ENCODE measurements at regions not wholly inside any gene's neighbourhood (a gene's known extent, or its start where the extent isn't known, plus 50 kb on each side); places are given as distances from the start of the nearest gene placed in this dataset.
"Not testable (repeated sequence)": the region's sequence is repeated elsewhere in the genome, so short reads cannot be mapped to it uniquely, and the experiment has no call there.

DNA sequence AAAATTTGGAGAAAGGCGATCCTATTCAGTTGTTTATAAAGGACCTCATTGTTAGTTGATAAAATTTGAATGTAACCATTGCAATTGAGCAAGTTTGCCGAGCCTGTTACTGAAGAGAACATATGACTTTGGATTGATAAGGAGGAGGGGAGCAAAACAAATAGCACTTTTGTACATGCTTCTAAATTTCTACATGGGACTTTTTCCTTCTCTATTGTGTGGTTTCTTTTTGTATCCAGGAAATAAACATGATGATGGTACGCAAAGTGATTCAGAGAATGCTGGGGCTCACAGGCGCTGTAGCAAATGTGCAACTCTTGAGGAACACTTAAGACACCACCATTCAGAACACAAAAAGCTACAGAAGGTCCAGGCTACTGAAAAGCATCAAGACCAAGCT, 140.2 kb upstream of the PRSS12 start:
- H4K20me1 ChIP-seq (ENCODE audit: insufficient read depth, low read length); H3K4me3 ChIP-seq (ENCODE audit: low read depth in 1 of 2, low read length in 2 of 2); H3K4me2 ChIP-seq (ENCODE audit: insufficient read depth, low read length); H3K27me3 ChIP-seq (ENCODE audit: insufficient read depth, low read length, poor library complexity); H3K9ac ChIP-seq (ENCODE audit: low read depth, low read length); H3K36me3 ChIP-seq (ENCODE audit: insufficient read depth, low read length); H3K9me3 ChIP-seq (ENCODE audit: insufficient read depth, low read length, severe bottlenecking); H3K4me1 ChIP-seq (ENCODE audit: insufficient read depth, low read length); H3K27ac ChIP-seq (ENCODE audit: low read length); H3K79me2 ChIP-seq (ENCODE audit: insufficient read depth, low read length); ATAC-seq (ENCODE audit: insufficient read depth, low read depth); DNase-seq; H2AFZ ChIP-seq (ENCODE audit: low read depth, low read length): not testable (repeated sequence)

DNA sequence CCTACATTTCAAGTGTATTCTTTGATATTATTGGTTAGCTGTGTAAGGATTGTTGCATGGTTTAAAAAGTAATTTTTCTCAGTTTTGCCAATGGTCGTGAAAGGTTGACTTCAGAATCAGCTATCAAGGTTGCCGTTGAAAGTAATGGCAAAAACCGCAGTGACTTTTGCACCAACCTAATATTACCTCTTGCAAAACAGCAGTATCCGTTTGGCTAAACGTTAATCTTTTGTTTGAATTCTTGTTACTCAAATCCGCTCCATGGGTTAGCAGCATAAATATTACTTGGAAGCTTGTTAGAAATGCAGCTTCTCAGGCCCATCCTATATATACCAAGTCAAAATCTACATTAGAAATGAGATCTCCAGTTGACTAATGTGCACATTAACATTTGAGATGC, 141.6 kb upstream of the PRSS12 start:
- DNase-seq; H3K79me2 ChIP-seq (ENCODE audit: insufficient read depth, low read length); H3K4me2 ChIP-seq (ENCODE audit: insufficient read depth, low read length); H3K4me3 ChIP-seq (ENCODE audit: low read depth in 1 of 2, low read length in 2 of 2); H4K20me1 ChIP-seq (ENCODE audit: insufficient read depth, low read length); H3K9ac ChIP-seq (ENCODE audit: low read depth, low read length); H3K27me3 ChIP-seq (ENCODE audit: insufficient read depth, low read length, poor library complexity); H2AFZ ChIP-seq (ENCODE audit: low read depth, low read length); H3K27ac ChIP-seq (ENCODE audit: low read length); H3K36me3 ChIP-seq (ENCODE audit: insufficient read depth, low read length); H3K9me3 ChIP-seq (ENCODE audit: insufficient read depth, low read length, severe bottlenecking); ATAC-seq (ENCODE audit: insufficient read depth, low read depth); H3K4me1 ChIP-seq (ENCODE audit: insufficient read depth, low read length): not testable (repeated sequence)

DNA sequence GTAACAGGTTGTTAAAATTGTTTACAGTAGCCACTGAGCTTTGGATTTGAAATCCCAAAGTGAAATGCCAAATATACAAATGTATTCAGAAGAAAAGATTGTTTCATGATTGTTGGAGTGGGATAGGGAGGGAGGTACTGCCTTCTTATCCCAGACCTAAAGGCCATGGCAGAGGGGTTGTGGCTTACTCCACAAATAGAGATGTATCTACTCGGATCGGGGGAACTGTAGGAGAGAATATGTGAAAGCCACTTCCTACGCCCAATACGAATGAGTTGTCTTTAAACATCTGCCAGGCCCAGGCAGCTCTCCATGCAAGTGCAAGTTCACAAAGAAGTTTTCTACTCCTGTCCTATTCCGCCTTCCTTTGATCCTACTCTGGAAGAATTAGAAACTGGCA, 150.2 kb upstream of the PRSS12 start:
- not testable (repeated sequence) for H3K4me3 ChIP-seq (ENCODE audit: low read depth in 1 of 2, low read length in 2 of 2); DNase-seq; H3K9ac ChIP-seq (ENCODE audit: low read depth, low read length); H3K4me1 ChIP-seq (ENCODE audit: insufficient read depth, low read length); H3K27me3 ChIP-seq (ENCODE audit: insufficient read depth, low read length, poor library complexity); H4K20me1 ChIP-seq (ENCODE audit: insufficient read depth, low read length); H3K4me2 ChIP-seq (ENCODE audit: insufficient read depth, low read length); H2AFZ ChIP-seq (ENCODE audit: low read depth, low read length); H3K27ac ChIP-seq (ENCODE audit: low read length); H3K9me3 ChIP-seq (ENCODE audit: insufficient read depth, low read length, severe bottlenecking); H3K79me2 ChIP-seq (ENCODE audit: insufficient read depth, low read length); H3K36me3 ChIP-seq (ENCODE audit: insufficient read depth, low read length); ATAC-seq (ENCODE audit: insufficient read depth, low read depth)

- H3K27ac ChIP-seq (ENCODE audit: low read length); ATAC-seq (ENCODE audit: insufficient read depth, low read depth); DNase-seq; H3K4me2 ChIP-seq (ENCODE audit: insufficient read depth, low read length); H4K20me1 ChIP-seq (ENCODE audit: insufficient read depth, low read length); H3K79me2 ChIP-seq (ENCODE audit: insufficient read depth, low read length); H3K9ac ChIP-seq (ENCODE audit: low read depth, low read length); H2AFZ ChIP-seq (ENCODE audit: low read depth, low read length); H3K36me3 ChIP-seq (ENCODE audit: insufficient read depth, low read length); H3K4me3 ChIP-seq (ENCODE audit: low read depth in 1 of 2, low read length in 2 of 2); H3K4me1 ChIP-seq (ENCODE audit: insufficient read depth, low read length); H3K9me3 ChIP-seq (ENCODE audit: insufficient read depth, low read length, severe bottlenecking); H3K27me3 ChIP-seq (ENCODE audit: insufficient read depth, low read length, poor library complexity): not testable (repeated sequence)
These were observed 152.1 kb upstream of the PRSS12 start for GRCh38 chr4:118504927-118505326.

- H3K9ac ChIP-seq (ENCODE audit: low read depth, low read length); H4K20me1 ChIP-seq (ENCODE audit: insufficient read depth, low read length); H3K27me3 ChIP-seq (ENCODE audit: insufficient read depth, low read length, poor library complexity); H3K9me3 ChIP-seq (ENCODE audit: insufficient read depth, low read length, severe bottlenecking); H3K4me1 ChIP-seq (ENCODE audit: insufficient read depth, low read length); H3K4me3 ChIP-seq (ENCODE audit: low read depth in 1 of 2, low read length in 2 of 2); ATAC-seq (ENCODE audit: insufficient read depth, low read depth); H3K79me2 ChIP-seq (ENCODE audit: insufficient read depth, low read length); H2AFZ ChIP-seq (ENCODE audit: low read depth, low read length); DNase-seq; H3K4me2 ChIP-seq (ENCODE audit: insufficient read depth, low read length); H3K27ac ChIP-seq (ENCODE audit: low read length); H3K36me3 ChIP-seq (ENCODE audit: insufficient read depth, low read length): not testable (repeated sequence)
These were observed 152.7 kb upstream of the PRSS12 start for GRCh38 chr4:118505491-118505890.

GRCh38 chr4:118512870-118513269, 160.1 kb upstream of the PRSS12 start:
- not testable (repeated sequence) for DNase-seq; H2AFZ ChIP-seq (ENCODE audit: low read depth, low read length); H3K9ac ChIP-seq (ENCODE audit: low read depth, low read length); H3K27ac ChIP-seq (ENCODE audit: low read length); H3K36me3 ChIP-seq (ENCODE audit: insufficient read depth, low read length); H3K9me3 ChIP-seq (ENCODE audit: insufficient read depth, low read length, severe bottlenecking); H3K4me3 ChIP-seq (ENCODE audit: low read depth in 1 of 2, low read length in 2 of 2); H4K20me1 ChIP-seq (ENCODE audit: insufficient read depth, low read length); H3K27me3 ChIP-seq (ENCODE audit: insufficient read depth, low read length, poor library complexity); ATAC-seq (ENCODE audit: insufficient read depth, low read depth); H3K4me2 ChIP-seq (ENCODE audit: insufficient read depth, low read length); H3K79me2 ChIP-seq (ENCODE audit: insufficient read depth, low read length); H3K4me1 ChIP-seq (ENCODE audit: insufficient read depth, low read length)

DNA sequence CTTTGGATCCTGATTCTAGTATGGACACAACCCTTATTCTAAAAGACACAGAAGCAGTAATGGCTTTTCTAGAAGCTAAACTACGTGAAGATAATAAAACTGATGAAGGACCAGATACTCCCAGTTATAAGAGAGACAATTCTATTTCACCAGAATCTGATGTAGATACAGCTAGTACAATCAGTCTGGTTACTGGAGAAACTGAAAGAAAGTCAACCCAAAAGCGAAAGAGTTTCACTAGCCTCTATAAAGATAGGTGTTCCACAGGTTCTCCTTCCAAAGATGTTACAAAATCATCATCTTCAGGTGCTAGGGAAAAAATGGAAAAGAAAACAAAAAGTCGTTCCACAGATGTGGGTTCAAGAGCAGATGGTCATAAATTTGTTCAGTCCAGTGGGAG, 161.5 kb upstream of the PRSS12 start:
- H3K36me3 ChIP-seq (ENCODE audit: insufficient read depth, low read length); H3K9me3 ChIP-seq (ENCODE audit: insufficient read depth, low read length, severe bottlenecking); H3K27ac ChIP-seq (ENCODE audit: low read length); H2AFZ ChIP-seq (ENCODE audit: low read depth, low read length); H3K4me2 ChIP-seq (ENCODE audit: insufficient read depth, low read length); H3K4me1 ChIP-seq (ENCODE audit: insufficient read depth, low read length); H4K20me1 ChIP-seq (ENCODE audit: insufficient read depth, low read length); ATAC-seq (ENCODE audit: insufficient read depth, low read depth); H3K4me3 ChIP-seq (ENCODE audit: low read depth in 1 of 2, low read length in 2 of 2); H3K27me3 ChIP-seq (ENCODE audit: insufficient read depth, low read length, poor library complexity); DNase-seq; H3K9ac ChIP-seq (ENCODE audit: low read depth, low read length); H3K79me2 ChIP-seq (ENCODE audit: insufficient read depth, low read length): not testable (repeated sequence)

DNA sequence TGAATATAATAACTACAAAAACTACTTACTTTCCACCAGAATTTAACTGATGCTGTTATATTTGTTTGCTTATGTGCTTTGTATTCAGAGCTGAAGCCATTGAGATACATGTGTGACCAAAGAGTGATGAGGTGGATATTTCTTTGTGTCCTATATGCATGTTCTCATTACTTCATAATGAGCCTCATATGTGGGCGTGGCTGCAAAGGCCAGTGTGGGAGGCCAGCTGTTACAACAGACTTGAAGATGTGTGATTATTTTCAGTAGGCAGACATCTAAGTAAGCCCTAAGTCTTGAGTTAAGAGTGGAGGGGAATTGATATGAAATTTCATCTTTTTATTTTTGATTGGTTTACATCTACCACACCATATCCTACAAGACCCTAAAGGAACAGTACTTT, 163.3 kb upstream of the PRSS12 start:
- ATAC-seq (ENCODE audit: insufficient read depth, low read depth); H3K27ac ChIP-seq (ENCODE audit: low read length); H3K9me3 ChIP-seq (ENCODE audit: insufficient read depth, low read length, severe bottlenecking); H3K79me2 ChIP-seq (ENCODE audit: insufficient read depth, low read length); DNase-seq; H3K27me3 ChIP-seq (ENCODE audit: insufficient read depth, low read length, poor library complexity); H3K4me3 ChIP-seq (ENCODE audit: low read depth in 1 of 2, low read length in 2 of 2); H3K4me1 ChIP-seq (ENCODE audit: insufficient read depth, low read length); H2AFZ ChIP-seq (ENCODE audit: low read depth, low read length); H3K36me3 ChIP-seq (ENCODE audit: insufficient read depth, low read length); H4K20me1 ChIP-seq (ENCODE audit: insufficient read depth, low read length); H3K4me2 ChIP-seq (ENCODE audit: insufficient read depth, low read length); H3K9ac ChIP-seq (ENCODE audit: low read depth, low read length): not testable (repeated sequence)

DNA sequence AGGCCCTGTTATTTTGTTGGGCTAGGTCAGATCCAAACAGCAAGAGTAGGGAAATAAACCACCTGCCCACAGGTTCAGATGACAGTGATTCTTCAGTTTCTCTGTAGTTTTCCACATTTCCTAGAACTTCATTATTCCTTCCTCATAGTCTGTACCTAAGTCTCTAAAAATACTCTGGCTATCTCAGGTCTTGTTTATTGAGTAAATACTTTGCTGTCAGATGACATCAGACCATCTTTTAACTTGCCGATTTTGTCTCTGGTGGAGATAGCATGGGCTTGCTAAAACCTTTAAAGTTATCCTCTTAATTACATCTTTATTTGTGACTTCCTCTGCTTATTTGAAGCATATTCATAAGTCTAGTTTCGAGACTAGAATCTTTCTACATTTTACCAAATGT, 155.1 kb upstream of the METTL14 start:
- H3K9me3 ChIP-seq (ENCODE audit: insufficient read depth, low read length, severe bottlenecking); H3K27ac ChIP-seq (ENCODE audit: low read length); ATAC-seq (ENCODE audit: insufficient read depth, low read depth); H3K4me2 ChIP-seq (ENCODE audit: insufficient read depth, low read length); H3K4me3 ChIP-seq (ENCODE audit: low read depth in 1 of 2, low read length in 2 of 2); H4K20me1 ChIP-seq (ENCODE audit: insufficient read depth, low read length); H3K27me3 ChIP-seq (ENCODE audit: insufficient read depth, low read length, poor library complexity); DNase-seq; H3K4me1 ChIP-seq (ENCODE audit: insufficient read depth, low read length); H3K79me2 ChIP-seq (ENCODE audit: insufficient read depth, low read length); H3K9ac ChIP-seq (ENCODE audit: low read depth, low read length); H2AFZ ChIP-seq (ENCODE audit: low read depth, low read length); H3K36me3 ChIP-seq (ENCODE audit: insufficient read depth, low read length): not testable (repeated sequence)
